DND-41 (cell line): ENCODE measurements at regions not wholly inside any gene's neighbourhood (a gene's known extent, or its start where the extent isn't known, plus 50 kb on each side); places are given as distances from the start of the nearest gene placed in this dataset.

Source experiments
- CTCF ChIP-seq: IDR thresholded peaks from 2 replicates; pipeline ENCODE4 v1.5.1; 2012; ENCODE audit warnings: borderline replicate concordance, low read length, moderate library complexity, mild to moderate bottlenecking; ENCODE audit not compliant: poor library complexity, severe bottlenecking; ENCODE audit errors: extremely low read depth
- EZH2 ChIP-seq: IDR thresholded peaks from 3 replicates; pipeline ENCODE4 v1.6.1; 2012; ENCODE audit warnings: borderline replicate concordance, low read depth, mild to moderate bottlenecking, moderate library complexity, low read length, inconsistent platforms; ENCODE audit not compliant: severe bottlenecking

GRCh38 chr2:36006444-36006843 lies 349.1 kb upstream of the CRIM1 start:
- TF ChIP-seq EZH2, result no peak
- no peak for TF ChIP-seq CTCF
